ENCODE measurements at regions not wholly inside any gene's neighbourhood (a gene's known extent, or its start where the extent isn't known, plus 50 kb on each side); places are given as distances from the start of the nearest gene placed in this dataset.

GRCh38 chr4:136841526-136841925 is 690.8 kb downstream of the PCDH18 start:
- no peak for DNase-seq
- H3K9me3 ChIP-seq (replicated peaks), result peaks cover 22% of the 10 kb centered on the region
- no peaks in the 10 kb centered on the region for H3K4me1 ChIP-seq
- no peak overlapping the region for H3K4me3 ChIP-seq
- H3K27ac ChIP-seq (replicated peaks), result no peak overlapping the region
- TF ChIP-seq CTCF (IDR thresholded peaks at IDR 0.05; ENCODE audit: borderline replicate concordance), result no peak
- no peaks in the 10 kb centered on the region for H3K27me3 ChIP-seq (ENCODE audit: low read depth)
- intact Hi-C loops (cut with micrococcal nuclease), result no loop called here
- H3K36me3 ChIP-seq, result no peaks in the 10 kb centered on the region

GRCh38 chr4:136838607-136839006 is 693.7 kb downstream of the PCDH18 start:
- Histone ChIP-seq H3K36me3 (no peaks in the 10 kb centered on the region), H3K27ac (replicated peaks) (no peak overlapping the region), H3K4me1 (no peaks in the 10 kb centered on the region), H3K27me3 (ENCODE audit: low read depth) (no peaks in the 10 kb centered on the region), H3K4me3 (no peak overlapping the region), H3K9me3 (replicated peaks) (peaks cover 7% of the 10 kb centered on the region)
- DNase-seq, result no peak
- no peak for TF ChIP-seq CTCF (IDR thresholded peaks at IDR 0.05; ENCODE audit: borderline replicate concordance)
- intact Hi-C loops (cut with micrococcal nuclease), result no loop called here

- DNase-seq, result no peak
- Histone ChIP-seq H3K36me3 (no peaks in the 10 kb centered on the region), H3K27ac (replicated peaks) (no peak overlapping the region), H3K4me3 (no peak overlapping the region), H3K9me3 (replicated peaks) (no peaks in the 10 kb centered on the region), H3K27me3 (ENCODE audit: low read depth) (no peaks in the 10 kb centered on the region), H3K4me1 (no peaks in the 10 kb centered on the region)
- intact Hi-C loops (cut with micrococcal nuclease), result no loop called here
- TF ChIP-seq CTCF (IDR thresholded peaks at IDR 0.05; ENCODE audit: borderline replicate concordance), result no peak
Observed at GRCh38 chr4:136831553-136831952, 700.7 kb downstream of the PCDH18 start.

GRCh38 chr4:136829280-136829679 is 703.0 kb downstream of the PCDH18 start:
- intact Hi-C loops (cut with micrococcal nuclease), result no loop called here
- TF ChIP-seq CTCF (IDR thresholded peaks at IDR 0.05; ENCODE audit: borderline replicate concordance), result no peak
- no peaks in the 10 kb centered on the region for H3K36me3 ChIP-seq
- H3K4me3 ChIP-seq, result no peak overlapping the region
- H3K27ac ChIP-seq (replicated peaks), result no peak overlapping the region
- H3K4me1 ChIP-seq, result no peaks in the 10 kb centered on the region
- no peak for DNase-seq
- no peaks in the 10 kb centered on the region for H3K9me3 ChIP-seq (replicated peaks)
- H3K27me3 ChIP-seq (ENCODE audit: low read depth), result no peaks in the 10 kb centered on the region

- Histone ChIP-seq H3K4me3 (no peak overlapping the region), H3K27me3 (ENCODE audit: low read depth) (no peaks in the 10 kb centered on the region), H3K9me3 (replicated peaks) (no peaks in the 10 kb centered on the region), H3K27ac (replicated peaks) (no peak overlapping the region), H3K4me1 (no peaks in the 10 kb centered on the region), H3K36me3 (no peaks in the 10 kb centered on the region)
- TF ChIP-seq CTCF (IDR thresholded peaks at IDR 0.05; ENCODE audit: borderline replicate concordance), result no peak
- no peak for DNase-seq
- intact Hi-C loops (cut with micrococcal nuclease), result no loop called here
Observed at GRCh38 chr4:136823020-136823419, 709.3 kb downstream of the PCDH18 start.

- Histone ChIP-seq H3K36me3 (no peaks in the 10 kb centered on the region), H3K4me1 (no peaks in the 10 kb centered on the region), H3K27ac (replicated peaks) (no peak overlapping the region), H3K9me3 (replicated peaks) (no peaks in the 10 kb centered on the region), H3K4me3 (no peak overlapping the region), H3K27me3 (ENCODE audit: low read depth) (no peaks in the 10 kb centered on the region)
- no peak for TF ChIP-seq CTCF (IDR thresholded peaks at IDR 0.05; ENCODE audit: borderline replicate concordance)
- no peak for DNase-seq
- intact Hi-C loops (cut with micrococcal nuclease), result no loop called here
Observed at GRCh38 chr4:136818811-136819330, 713.4 kb downstream of the PCDH18 start.
